ENCODE measurements at regions not wholly inside any gene's neighbourhood (a gene's known extent, or its start where the extent isn't known, plus 50 kb on each side); places are given as distances from the start of the nearest gene placed in this dataset.
A peak's percentile ranks its signal among the peaks of the same experiment; 100 is the strongest.

- Histone ChIP-seq H3K27ac (no peak overlapping the region), H3K4me3 (no peak overlapping the region), H3K4me1 (no peaks in the 10 kb centered on the region), H3K9me3 (no peaks in the 10 kb centered on the region), H3K27me3 (no peaks in the 10 kb centered on the region), H3K36me3 (no peaks in the 10 kb centered on the region)
- intact Hi-C loops (cut with DNase I): no loop called here
- no peak for DNase-seq
- TF ChIP-seq EP300 (IDR thresholded peaks at IDR 0.05) (no peak), POLR2A (IDR thresholded peaks at IDR 0.05) (no peak), POLR2AphosphoS5 (IDR thresholded peaks at IDR 0.05) (no peak), CTCF (IDR thresholded peaks at IDR 0.05) (no peak)
Measured at GRCh38 chr16:72401084-72401361, 229.1 kb upstream of the PMFBP1 start.

- Histone ChIP-seq H3K36me3 (no peaks in the 10 kb centered on the region), H3K4me3 (no peak overlapping the region), H3K27ac (no peak overlapping the region), H3K9me3 (no peaks in the 10 kb centered on the region), H3K4me1 (no peaks in the 10 kb centered on the region), H3K27me3 (no peaks in the 10 kb centered on the region)
- TF ChIP-seq POLR2A (IDR thresholded peaks at IDR 0.05): no peak
- peak; percentile 7 to 62 (median 29) for TF ChIP-seq CTCF (IDR thresholded peaks at IDR 0.05)
- no peak for TF ChIP-seq EP300 (IDR thresholded peaks at IDR 0.05)
- 36 to 43% methylated on average over 6 of the region's 6 CpGs for WGBS, 2 donors
- intact Hi-C loops (cut with DNase I): no loop called here
- DNase-seq: no peak
Measured at GRCh38 chr16:72400257-72401083, 228.5 kb upstream of the PMFBP1 start.

DNA sequence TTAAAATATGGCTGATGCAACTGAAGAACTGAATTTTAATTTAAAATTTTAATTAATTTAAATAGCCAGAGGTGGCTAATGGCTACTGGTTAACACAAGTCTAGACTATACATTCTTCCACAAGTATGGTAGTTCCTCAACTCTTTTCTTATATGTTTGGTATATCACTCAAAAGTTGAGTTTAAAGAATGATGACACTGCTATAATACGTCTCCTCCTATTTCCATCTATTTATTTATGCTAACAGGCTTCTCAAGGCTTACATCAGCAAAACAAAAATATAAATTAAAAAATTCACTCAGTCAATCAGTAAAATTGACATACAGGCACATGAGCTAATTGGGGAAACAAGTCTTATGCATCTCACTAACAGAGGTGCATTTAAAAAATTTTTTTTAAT lies 227.9 kb upstream of the PMFBP1 start:
- no peak overlapping the region for H3K27ac ChIP-seq
- H3K4me3 ChIP-seq: no peak overlapping the region
- H3K9me3 ChIP-seq: no peaks in the 10 kb centered on the region
- intact Hi-C loops (cut with DNase I): no loop called here
- no peak for DNase-seq
- H3K27me3 ChIP-seq: no peaks in the 10 kb centered on the region
- no peaks in the 10 kb centered on the region for H3K4me1 ChIP-seq
- 75 to 83% methylated on average over 1 of the region's 1 CpG for WGBS, 2 donors
- TF ChIP-seq POLR2A (IDR thresholded peaks at IDR 0.05) (no peak), POLR2AphosphoS5 (IDR thresholded peaks at IDR 0.05) (no peak), EP300 (IDR thresholded peaks at IDR 0.05) (no peak), CTCF (IDR thresholded peaks at IDR 0.05) (no peak)
- no peaks in the 10 kb centered on the region for H3K36me3 ChIP-seq

GRCh38 chr16:72397876-72398275 lies 225.9 kb upstream of the PMFBP1 start:
- Histone ChIP-seq H3K36me3 (no peaks in the 10 kb centered on the region), H3K4me1 (no peaks in the 10 kb centered on the region), H3K27ac (no peak overlapping the region), H3K4me3 (no peak overlapping the region), H3K9me3 (peaks cover 0 to 3% (median 0%) of the 10 kb centered on the region in 4 donors), H3K27me3 (no peaks in the 10 kb centered on the region)
- TF ChIP-seq EP300 (IDR thresholded peaks at IDR 0.05): no peak
- no peak for TF ChIP-seq POLR2AphosphoS5 (IDR thresholded peaks at IDR 0.05)
- no peak for TF ChIP-seq POLR2A (IDR thresholded peaks at IDR 0.05)
- TF ChIP-seq CTCF (IDR thresholded peaks at IDR 0.05): no peak
- no peak for DNase-seq
- intact Hi-C loops (cut with DNase I): no loop called here

GRCh38 chr16:72394526-72394925 lies 222.6 kb upstream of the PMFBP1 start:
- TF ChIP-seq POLR2A (IDR thresholded peaks at IDR 0.05): no peak
- no peak for TF ChIP-seq POLR2AphosphoS5 (IDR thresholded peaks at IDR 0.05)
- no peak for TF ChIP-seq CTCF (IDR thresholded peaks at IDR 0.05)
- TF ChIP-seq EP300 (IDR thresholded peaks at IDR 0.05): no peak
- Histone ChIP-seq H3K4me3 (no peak overlapping the region), H3K27me3 (no peaks in the 10 kb centered on the region), H3K4me1 (no peaks in the 10 kb centered on the region), H3K27ac (no peak overlapping the region), H3K9me3 (peaks cover 0 to 3% (median 0%) of the 10 kb centered on the region in 4 donors), H3K36me3 (no peaks in the 10 kb centered on the region)
- DNase-seq: no peak
- intact Hi-C loops (cut with DNase I): no loop called here

Measured in sigmoid colon (tissue), 6 donors.